ENCODE measurements at regions not wholly inside any gene's neighbourhood (a gene's known extent, or its start where the extent isn't known, plus 50 kb on each side); places are given as distances from the start of the nearest gene placed in this dataset.
"Not testable (repeated sequence)": the region's sequence is repeated elsewhere in the genome, so short reads cannot be mapped to it uniquely, and the experiment has no call there.

- DNase-seq (ENCODE audit: low read depth in 2 of 3, low spot score in 2 of 3): no peak
These were observed 184.5 kb upstream of the FBN2 start for GRCh38 chr5:128722551-128722950.

- DNase-seq (ENCODE audit: low read depth in 2 of 3, low spot score in 2 of 3): not testable (repeated sequence)
These were observed 192.0 kb upstream of the FBN2 start for GRCh38 chr5:128730021-128730420.

- DNase-seq (ENCODE audit: low read depth in 2 of 3, low spot score in 2 of 3): not testable (repeated sequence)
These were observed 197.6 kb upstream of the FBN2 start for GRCh38 chr5:128735656-128736055.

GRCh38 chr5:128736553-128736952 is 198.5 kb upstream of the FBN2 start:
- no peak for DNase-seq (ENCODE audit: low read depth in 2 of 3, low spot score in 2 of 3)

- DNase-seq (ENCODE audit: low read depth in 2 of 3, low spot score in 2 of 3): no peak
These were observed 211.3 kb upstream of the FBN2 start for GRCh38 chr5:128749136-128749898.

- no peak for DNase-seq (ENCODE audit: low read depth in 2 of 3, low spot score in 2 of 3)
These were observed 212.1 kb upstream of the FBN2 start for GRCh38 chr5:128750155-128750554.

GRCh38 chr5:128757196-128757959 is 207.9 kb upstream of the SLC27A6 start:
- DNase-seq (ENCODE audit: low read depth in 2 of 3, low spot score in 2 of 3): no peak

- DNase-seq (ENCODE audit: low read depth in 2 of 3, low spot score in 2 of 3): no peak
These were observed 202.5 kb upstream of the SLC27A6 start for GRCh38 chr5:128762661-128763306.

- no peak for DNase-seq (ENCODE audit: low read depth in 2 of 3, low spot score in 2 of 3)
These were observed 202.0 kb upstream of the SLC27A6 start for GRCh38 chr5:128763321-128763720.

- DNase-seq (ENCODE audit: low read depth in 2 of 3, low spot score in 2 of 3): no peak
These were observed 200.5 kb upstream of the SLC27A6 start for GRCh38 chr5:128764601-128765310.

GRCh38 chr5:128765448-128766061 is 199.7 kb upstream of the SLC27A6 start:
- no peak for DNase-seq (ENCODE audit: low read depth in 2 of 3, low spot score in 2 of 3)

GRCh38 chr5:128766406-128766805 is 198.9 kb upstream of the SLC27A6 start:
- DNase-seq (ENCODE audit: low read depth in 2 of 3, low spot score in 2 of 3): no peak

GRCh38 chr5:128770907-128771306 is 194.4 kb upstream of the SLC27A6 start:
- DNase-seq (ENCODE audit: low read depth in 2 of 3, low spot score in 2 of 3): no peak

GRCh38 chr5:128772356-128772755 is 192.9 kb upstream of the SLC27A6 start:
- no peak for DNase-seq (ENCODE audit: low read depth in 2 of 3, low spot score in 2 of 3)

GRCh38 chr5:128773378-128773777 is 191.9 kb upstream of the SLC27A6 start:
- no peak for DNase-seq (ENCODE audit: low read depth in 2 of 3, low spot score in 2 of 3)

GRCh38 chr5:128774605-128775004 is 190.7 kb upstream of the SLC27A6 start:
- DNase-seq (ENCODE audit: low read depth in 2 of 3, low spot score in 2 of 3): no peak

GRCh38 chr5:128775558-128775957 is 189.7 kb upstream of the SLC27A6 start:
- no peak for DNase-seq (ENCODE audit: low read depth in 2 of 3, low spot score in 2 of 3)

- no peak for DNase-seq (ENCODE audit: low read depth in 2 of 3, low spot score in 2 of 3)
These were observed 188.2 kb upstream of the SLC27A6 start for GRCh38 chr5:128777052-128777451.

GRCh38 chr5:128778474-128778873 is 186.8 kb upstream of the SLC27A6 start:
- no peak for DNase-seq (ENCODE audit: low read depth in 2 of 3, low spot score in 2 of 3)

GRCh38 chr5:128782446-128782845 is 182.8 kb upstream of the SLC27A6 start:
- no peak for DNase-seq (ENCODE audit: low read depth in 2 of 3, low spot score in 2 of 3)

GRCh38 chr5:128784726-128785125 is 180.6 kb upstream of the SLC27A6 start:
- no peak for DNase-seq (ENCODE audit: low read depth in 2 of 3, low spot score in 2 of 3)

Measured in activated CD8-positive, alpha-beta memory T cell treated with anti-CD3 and anti-CD28 coated beads for 48 hours (primary cell).